SK-N-SH (cell line): ENCODE measurements at regions not wholly inside any gene's neighbourhood (a gene's known extent, or its start where the extent isn't known, plus 50 kb on each side); places are given as distances from the start of the nearest gene placed in this dataset.

Source experiments
- CTCF ChIP-seq: fragments of 200-600 bp; sonication (generic); IDR thresholded peaks from 2 replicates; pipeline ENCODE4 v1.6.1; 2017; ENCODE audit warnings: antibody characterized with exemption, mild to moderate bottlenecking, moderate library complexity
- ELF1 ChIP-seq: IDR thresholded peaks from 2 replicates; pipeline ENCODE4 v1.4.0; 2012
- EZH2phosphoT487 ChIP-seq: fragments of 200-600 bp; sonication (generic); IDR thresholded peaks from 2 replicates; pipeline ENCODE4 v1.6.1; 2017; ENCODE audit warnings: low read depth, mixed run types, mild to moderate bottlenecking, antibody characterized with exemption, moderate library complexity, borderline replicate concordance
- GABPA ChIP-seq: IDR thresholded peaks from 2 replicates; pipeline ENCODE4 v1.4.0; 2012; ENCODE audit warnings: low read depth, mild to moderate bottlenecking
- MAX ChIP-seq: IDR thresholded peaks from 2 replicates; pipeline ENCODE4 v1.4.0; 2012; ENCODE audit warnings: low read depth
- NFIC ChIP-seq: IDR thresholded peaks from 2 replicates; pipeline ENCODE4 v1.4.0; 2012; ENCODE audit warnings: borderline replicate concordance
- POLR2AphosphoS5 ChIP-seq: IDR thresholded peaks from 2 replicates; pipeline ENCODE4 v1.6.1; 2012; ENCODE audit warnings: low read depth, low read length
- RAD21 ChIP-seq: IDR thresholded peaks from 2 replicates; pipeline ENCODE4 v1.6.1; 2012; ENCODE audit warnings: mild to moderate bottlenecking, low read length
- REST ChIP-seq: IDR thresholded peaks from 2 replicates; pipeline ENCODE4 v1.6.1; 2012; ENCODE audit warnings: mild to moderate bottlenecking, low read depth, low read length, moderate library complexity
- SMC3 ChIP-seq: IDR thresholded peaks from 2 replicates; pipeline ENCODE4 v1.6.1; 2012; ENCODE audit warnings: low read depth, low read length, improper control_type of control experiment
- TCF12 ChIP-seq: IDR thresholded peaks from 2 replicates; pipeline ENCODE4 v1.4.0; 2012
- USF1 ChIP-seq: IDR thresholded peaks from 2 replicates; pipeline ENCODE4 v1.4.0; 2012; ENCODE audit warnings: low read depth, borderline replicate concordance
- ZBTB33 ChIP-seq: IDR thresholded peaks from 2 replicates; pipeline ENCODE4 v1.4.0; 2012; ENCODE audit warnings: low read depth, borderline replicate concordance

- TF ChIP-seq CTCF (no peak), RAD21 (no peak), EZH2phosphoT487 (no peak), MAX (no peak), SMC3 (no peak), USF1 (no peak), GABPA (no peak), NFIC (no peak), ELF1 (no peak), ZBTB33 (no peak), POLR2AphosphoS5 (no peak), REST (no peak), TCF12 (no peak)
These were observed 461.3 kb downstream of the PMP22 start for GRCh38 chr17:14803826-14804225.
